ENCODE measurements at regions not wholly inside any gene's neighbourhood (a gene's known extent, or its start where the extent isn't known, plus 50 kb on each side); places are given as distances from the start of the nearest gene placed in this dataset.

DNA sequence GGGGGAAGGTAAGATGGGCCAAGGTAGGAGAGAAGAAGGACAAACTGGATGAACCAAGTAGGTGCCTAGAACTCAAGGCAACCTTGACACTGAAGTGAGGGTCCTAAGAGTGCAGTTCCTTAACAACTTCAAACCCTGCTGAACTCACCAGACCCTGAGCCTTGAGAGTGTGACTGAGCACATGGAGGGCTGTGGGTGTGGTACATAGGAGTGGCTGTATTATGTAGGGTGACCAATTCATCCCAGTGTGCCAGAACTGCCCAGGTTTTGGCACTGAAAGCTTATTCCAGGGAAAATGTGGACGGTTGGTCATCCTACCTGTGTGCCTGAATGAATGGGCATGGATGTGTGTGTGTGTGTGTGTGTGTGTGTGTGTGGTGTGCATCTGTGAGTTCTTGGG, 281.8 kb downstream of the DHX35 start:
- no peak for FAIRE-seq

DNA sequence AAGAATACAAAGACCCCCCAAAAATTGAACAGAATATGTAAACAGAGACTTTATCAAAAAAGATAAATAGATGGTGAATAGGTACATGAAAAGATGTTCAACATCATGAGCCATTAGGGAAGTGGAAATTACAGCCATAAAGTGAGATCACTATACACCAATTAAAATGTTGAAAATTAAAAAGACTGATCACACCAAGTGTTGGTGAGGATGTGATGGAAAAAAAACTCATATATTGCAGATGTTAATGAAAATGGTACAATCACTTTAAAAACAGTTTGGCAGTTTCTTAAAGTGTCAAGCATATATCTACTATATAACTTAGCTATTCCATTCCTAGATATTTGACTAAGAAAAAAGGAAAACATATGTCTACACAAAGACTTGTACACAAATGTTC, 280.5 kb downstream of the DHX35 start:
- Histone ChIP-seq H3K4me1 (ENCODE audit: control insufficient read depth, extremely low read depth, insufficient read depth, low read length) (no peaks in the 10 kb centered on the region), H3K9me1 (replicated peaks; ENCODE audit: control insufficient read depth, extremely low read depth, insufficient read depth, low read length) (no peaks in the 10 kb centered on the region), H3K4me2 (ENCODE audit: insufficient read depth, low read length) (no peak overlapping the region), H3K9me3 (replicated peaks; ENCODE audit: control insufficient read depth, insufficient read depth, low read length) (no peaks in the 10 kb centered on the region), H4K20me1 (replicated peaks; ENCODE audit: control insufficient read depth, extremely low read depth, insufficient read depth, low read length) (no peaks in the 10 kb centered on the region), H3K36me3 (ENCODE audit: control insufficient read depth in 2 of 2, extremely low read depth in 1 of 2, insufficient read depth in 2 of 2, low read length in 2 of 2) (no peaks in the 10 kb centered on the region), H2AFZ (ENCODE audit: low read depth, low read length) (no peak overlapping the region), H3K27ac (ENCODE audit: insufficient read depth, low read depth, low read length) (no peak overlapping the region), H3K79me2 (ENCODE audit: control insufficient read depth, insufficient read depth, low read length) (no peaks in the 10 kb centered on the region), H3K9ac (replicated peaks; ENCODE audit: extremely low read depth, insufficient read depth, low read length) (no peak overlapping the region), H3K27me3 (ENCODE audit: control insufficient read depth in 2 of 2, insufficient read depth in 2 of 2, low read length in 2 of 2) (no peaks in the 10 kb centered on the region), H3K4me3 (replicated peaks in 1 of 3; ENCODE audit: insufficient read depth in 1 of 3, low read depth in 1 of 3, low read length in 3 of 3) (no peak overlapping the region)
- no peak for FAIRE-seq
- dilution Hi-C loops (cut with MboI; ENCODE audit: extremely low pct_ligation_motif_present, low sequenced_read_pairs) = no loop called here
- DNase-seq (ENCODE audit: low read depth, low spot score) = no peak
- CTCF ChIA-PET = no interaction called here
- intact Hi-C loops (cut with micrococcal nuclease) = no loop called here
- no TSS peak for BruUV-seq (replicated peaks)
- TF ChIP-seq, protein P1, sequence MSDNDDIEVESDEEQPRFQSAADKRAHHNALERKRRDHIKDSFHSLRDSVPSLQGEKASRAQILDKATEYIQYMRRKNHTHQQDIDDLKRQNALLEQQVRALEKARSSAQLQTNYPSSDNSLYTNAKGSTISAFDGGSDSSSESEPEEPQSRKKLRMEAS (IDR thresholded peaks at IDR 0.05; ENCODE audit: insufficient read depth, insufficient read length) = no peak
- TF ChIP-seq GATA2 (IDR thresholded peaks at IDR 0.05; ENCODE audit: insufficient read depth, insufficient read length, low read depth, low read length) (no peak), JUN (IDR thresholded peaks at IDR 0.05; ENCODE audit: borderline replicate concordance, insufficient read depth, insufficient read length, low read depth) (no peak), POLR2A (IDR thresholded peaks at IDR 0.05; ENCODE audit: low read depth, low read length) (no peak), EZH2 (IDR thresholded peaks at IDR 0.05; ENCODE audit: borderline replicate concordance, low read depth, low read length, severe bottlenecking) (no peak), MYC (IDR thresholded peaks at IDR 0.05; ENCODE audit: low read depth, low read length) (no peak), FOS (IDR thresholded peaks at IDR 0.05; ENCODE audit: borderline replicate concordance, insufficient read depth, low read length) (no peak), POLR2AphosphoS5 (IDR thresholded peaks at IDR 0.05; ENCODE audit: insufficient read depth, low read depth, low read length) (no peak)
- TF ChIP-seq, protein P2, sequence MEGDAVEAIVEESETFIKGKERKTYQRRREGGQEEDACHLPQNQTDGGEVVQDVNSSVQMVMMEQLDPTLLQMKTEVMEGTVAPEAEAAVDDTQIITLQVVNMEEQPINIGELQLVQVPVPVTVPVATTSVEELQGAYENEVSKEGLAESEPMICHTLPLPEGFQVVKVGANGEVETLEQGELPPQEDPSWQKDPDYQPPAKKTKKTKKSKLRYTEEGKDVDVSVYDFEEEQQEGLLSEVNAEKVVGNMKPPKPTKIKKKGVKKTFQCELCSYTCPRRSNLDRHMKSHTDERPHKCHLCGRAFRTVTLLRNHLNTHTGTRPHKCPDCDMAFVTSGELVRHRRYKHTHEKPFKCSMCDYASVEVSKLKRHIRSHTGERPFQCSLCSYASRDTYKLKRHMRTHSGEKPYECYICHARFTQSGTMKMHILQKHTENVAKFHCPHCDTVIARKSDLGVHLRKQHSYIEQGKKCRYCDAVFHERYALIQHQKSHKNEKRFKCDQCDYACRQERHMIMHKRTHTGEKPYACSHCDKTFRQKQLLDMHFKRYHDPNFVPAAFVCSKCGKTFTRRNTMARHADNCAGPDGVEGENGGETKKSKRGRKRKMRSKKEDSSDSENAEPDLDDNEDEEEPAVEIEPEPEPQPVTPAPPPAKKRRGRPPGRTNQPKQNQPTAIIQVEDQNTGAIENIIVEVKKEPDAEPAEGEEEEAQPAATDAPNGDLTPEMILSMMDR (IDR thresholded peaks at IDR 0.05; ENCODE audit: extremely low read depth in 1 of 2, insufficient read depth in 1 of 2, low read depth in 1 of 2, low read length in 2 of 2) = no peak
- POLR2A ChIA-PET = no interaction called here

More for the DNA sequence above, 281.8 kb downstream of the DHX35 start:
- Histone ChIP-seq H3K4me1 (ENCODE audit: control insufficient read depth, extremely low read depth, insufficient read depth, low read length) (no peaks in the 10 kb centered on the region), H3K9me3 (replicated peaks; ENCODE audit: control insufficient read depth, insufficient read depth, low read length) (no peaks in the 10 kb centered on the region), H3K79me2 (ENCODE audit: control insufficient read depth, insufficient read depth, low read length) (no peaks in the 10 kb centered on the region), H2AFZ (ENCODE audit: low read depth, low read length) (no peak overlapping the region), H3K27me3 (ENCODE audit: control insufficient read depth in 2 of 2, insufficient read depth in 2 of 2, low read length in 2 of 2) (no peaks in the 10 kb centered on the region), H4K20me1 (replicated peaks; ENCODE audit: control insufficient read depth, extremely low read depth, insufficient read depth, low read length) (no peaks in the 10 kb centered on the region), H3K27ac (ENCODE audit: insufficient read depth, low read depth, low read length) (no peak overlapping the region), H3K4me3 (replicated peaks in 1 of 3; ENCODE audit: insufficient read depth in 1 of 3, low read depth in 1 of 3, low read length in 3 of 3) (no peak overlapping the region), H3K9ac (replicated peaks; ENCODE audit: extremely low read depth, insufficient read depth, low read length) (no peak overlapping the region), H3K4me2 (ENCODE audit: insufficient read depth, low read length) (no peak overlapping the region), H3K36me3 (ENCODE audit: control insufficient read depth in 2 of 2, extremely low read depth in 1 of 2, insufficient read depth in 2 of 2, low read length in 2 of 2) (no peaks in the 10 kb centered on the region), H3K9me1 (replicated peaks; ENCODE audit: control insufficient read depth, extremely low read depth, insufficient read depth, low read length) (no peaks in the 10 kb centered on the region)
- ChIA-PET POLR2A (no interaction called here), CTCF (no interaction called here)
- dilution Hi-C loops (cut with MboI; ENCODE audit: extremely low pct_ligation_motif_present, low sequenced_read_pairs) = no loop called here
- no peak for DNase-seq (ENCODE audit: low read depth, low spot score)
- BruUV-seq (replicated peaks) = no TSS peak
- TF ChIP-seq POLR2A (IDR thresholded peaks at IDR 0.05; ENCODE audit: low read depth, low read length) (no peak), FOS (IDR thresholded peaks at IDR 0.05; ENCODE audit: borderline replicate concordance, insufficient read depth, low read length) (no peak)
- intact Hi-C loops (cut with micrococcal nuclease) = no loop called here
